ENCODE measurements at regions not wholly inside any gene's neighbourhood (a gene's known extent, or its start where the extent isn't known, plus 50 kb on each side); places are given as distances from the start of the nearest gene placed in this dataset.

GRCh38 chr20:30376767-30377658 lies 880.5 kb upstream of the DEFB115 start (continued):
- TF ChIP-seq BCL3 (IDR thresholded peaks at IDR 0.05) (peak; percentile 65; the same call in 1 of the 3 replicates), CTCF (IDR thresholded peaks at IDR 0.05) (peak; percentile 56), RFX5 (IDR thresholded peaks at IDR 0.05) (no peak), KDM5A (IDR thresholded peaks at IDR 0.05) (0 out of 2 replicates have a peak, but pooled peaks have one; percentile 28), NR3C1 (IDR thresholded peaks at IDR 0.05) (no peak), PBX3 (IDR thresholded peaks at IDR 0.05) (no peak), ATOH8 (CRISPR knock-in tag; IDR thresholded peaks at IDR 0.05; ENCODE audit: low read depth) (no peak), GATA3 (IDR thresholded peaks at IDR 0.05; ENCODE audit: borderline replicate concordance) (no peak), RCOR1 (IDR thresholded peaks at IDR 0.05; ENCODE audit: low read depth, low read length) (no peak), MAZ (IDR thresholded peaks at IDR 0.05; ENCODE audit: borderline replicate concordance, low read depth, low read length) (no peak), ZC3H11A (IDR thresholded peaks at IDR 0.05) (no peak), USF2 (IDR thresholded peaks at IDR 0.05) (no peak), ZFP36 (IDR thresholded peaks at IDR 0.05; ENCODE audit: borderline replicate concordance, partially characterized antibody) (no peak), PHF8 (IDR thresholded peaks at IDR 0.05; ENCODE audit: borderline replicate concordance, low read depth) (peak; percentile 71), SREBF2 (IDR thresholded peaks at IDR 0.05) (no peak), HDAC2 (IDR thresholded peaks at IDR 0.05) (no peak), NFE2L2 (conservative IDR thresholded peaks at IDR 0.05; ENCODE audit: low read length) (no peak), FOXS1 (CRISPR knock-in tag; IDR thresholded peaks at IDR 0.05) (no peak), E2F6 (IDR thresholded peaks at IDR 0.05; ENCODE audit: borderline replicate concordance, low read depth) (0 out of 2 replicates have a peak, but pooled peaks have one; percentile 67), NPAS2 (CRISPR knock-in tag; IDR thresholded peaks at IDR 0.05; ENCODE audit: borderline replicate concordance) (no peak), ELK1 (IDR thresholded peaks at IDR 0.05; ENCODE audit: low read depth, low read length) (no peak), HMGXB4 (CRISPR knock-in tag; IDR thresholded peaks at IDR 0.05; ENCODE audit: borderline replicate concordance) (no peak), CHD4 (IDR thresholded peaks at IDR 0.05; ENCODE audit: borderline replicate concordance) (no peak), ZSCAN20 (CRISPR knock-in tag; IDR thresholded peaks at IDR 0.05) (no peak), FOSB (CRISPR knock-in tag; IDR thresholded peaks at IDR 0.05) (no peak), HES2 (IDR thresholded peaks at IDR 0.05) (no peak), JUNB (IDR thresholded peaks at IDR 0.05) (no peak), MAX (IDR thresholded peaks at IDR 0.05) (peak; percentile 81)

All from A549 (cell line).